ENCODE measurements at regions not wholly inside any gene's neighbourhood (a gene's known extent, or its start where the extent isn't known, plus 50 kb on each side); places are given as distances from the start of the nearest gene placed in this dataset.

- TF ChIP-seq PKNOX1 (IDR thresholded peaks at IDR 0.05) (no peak), SUZ12 (IDR thresholded peaks at IDR 0.05) (no peak), SP1 (IDR thresholded peaks at IDR 0.05) (no peak), BHLHE40 (IDR thresholded peaks at IDR 0.05; ENCODE audit: borderline replicate concordance) (no peak), FOXA1 (IDR thresholded peaks at IDR 0.05) (no peak), FOXK2 (IDR thresholded peaks at IDR 0.05) (no peak), FOXM1 (IDR thresholded peaks at IDR 0.05; ENCODE audit: borderline replicate concordance) (no peak), HDGF (IDR thresholded peaks at IDR 0.05; ENCODE audit: borderline replicate concordance) (no peak)
Observed at GRCh38 chr7:131849472-131849871, 293.0 kb upstream of the PODXL start.
